Left colon (tissue), 2 donors: ENCODE measurements at regions not wholly inside any gene's neighbourhood (a gene's known extent, or its start where the extent isn't known, plus 50 kb on each side); places are given as distances from the start of the nearest gene placed in this dataset.
"Not testable (repeated sequence)": the region's sequence is repeated elsewhere in the genome, so short reads cannot be mapped to it uniquely, and the experiment has no call there.

Source experiments
- ATAC-seq: fragments of 200-7000 bp; cut with Tn5 transposase; one replicate; pipeline ENCODE4 v1.9.1; 2020; ENCODE audit warnings: mild to moderate bottlenecking, moderate library complexity
- DNase-seq, 2 donors: peaks; one replicate each; pipeline ENCODE4 v3.0.0-alpha.2; 2020
- intact Hi-C, 2 donors: fragments of 100-400 bp; cut with DNase I in 1 of 2; cut with micrococcal nuclease in 1 of 2; formaldehyde crosslinking; loops; one replicate each; pipeline versions ENCODE4 v1.11.2 to v1.14.0; 2022; cut with DNase I, micrococcal nuclease
- donor health status: DM: no; HTN: no; CAD: no.
- donor health status: DM: yes; HTN: yes; CAD: no.

DNA sequence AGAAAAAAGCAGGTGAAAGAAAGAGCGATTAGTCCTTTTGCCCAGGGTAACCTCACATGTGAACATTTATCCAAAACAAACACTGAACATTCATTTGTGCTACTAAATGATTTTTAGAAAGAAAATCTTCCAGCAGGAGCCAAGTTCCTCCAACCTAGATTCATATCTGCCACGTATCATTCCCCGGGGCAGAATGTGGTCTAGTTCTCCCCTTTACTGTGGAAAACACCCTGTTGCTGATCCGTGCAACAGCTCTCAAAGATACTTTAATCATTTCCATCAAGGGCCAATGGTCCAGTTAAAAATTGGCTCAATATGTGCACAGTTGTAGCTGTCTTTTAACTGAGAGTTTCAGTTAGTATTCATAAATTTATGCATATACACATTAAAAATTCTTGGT is 479.1 kb downstream of the ATP23 start:
- DNase-seq, result no peak
- intact Hi-C loops, result no loop called here
- ATAC-seq, result no peak

DNA sequence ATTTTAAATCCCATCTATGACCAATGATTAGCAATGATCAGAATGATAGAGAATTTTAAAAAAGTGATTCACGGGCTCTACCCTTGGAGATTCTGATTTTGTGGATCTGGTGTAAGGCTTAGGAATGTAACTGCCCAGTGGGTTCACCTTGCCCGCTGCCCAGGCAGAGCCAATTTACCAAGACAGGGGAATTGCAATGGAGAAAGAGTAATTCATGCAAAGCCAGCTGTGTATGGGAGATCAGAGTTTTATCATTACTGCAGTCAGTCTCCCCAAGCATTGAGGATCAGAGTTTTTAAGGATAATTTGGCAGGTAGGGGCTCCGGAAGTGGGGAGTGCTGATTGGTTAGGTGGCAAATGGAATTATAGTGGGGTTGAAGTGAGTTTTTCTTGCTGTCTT is 480.6 kb downstream of the ATP23 start:
- intact Hi-C loops, result no loop called here
- ATAC-seq, result no peak

DNA sequence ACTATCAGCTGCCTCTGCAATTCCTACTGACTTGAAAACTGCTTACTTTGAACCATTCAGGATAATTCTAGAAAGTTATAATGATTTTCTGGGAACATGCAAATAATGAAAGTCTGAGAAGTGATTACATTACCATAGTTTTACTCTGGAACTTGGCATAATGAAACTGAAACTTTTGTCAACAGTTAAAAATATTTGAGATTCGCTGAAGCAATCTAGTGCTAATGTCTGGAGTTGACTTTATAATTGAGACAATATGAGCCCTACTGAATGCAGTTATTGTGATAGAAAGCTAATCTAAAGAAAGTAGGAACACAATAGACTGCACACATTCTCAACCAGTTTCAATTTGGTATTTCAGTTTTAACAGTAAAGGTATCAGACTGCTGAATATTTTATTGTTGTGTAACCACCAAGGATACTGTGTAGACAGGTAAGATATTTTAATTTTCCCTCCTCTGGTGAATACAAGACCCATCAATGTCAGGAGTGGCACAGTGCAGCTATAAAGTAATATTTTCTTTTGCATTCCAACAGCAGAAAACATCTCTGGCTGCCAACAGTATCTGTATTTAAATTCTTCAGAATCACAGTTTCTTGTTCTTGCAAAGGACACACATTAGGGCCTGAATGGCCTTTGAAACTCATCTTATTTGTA is 483.5 kb downstream of the ATP23 start:
- intact Hi-C loops, result no loop called here
- DNase-seq (no peak), ATAC-seq (no peak)

More for the DNA sequence above, 480.6 kb downstream of the ATP23 start:
- DNase-seq, result no peak

DNA sequence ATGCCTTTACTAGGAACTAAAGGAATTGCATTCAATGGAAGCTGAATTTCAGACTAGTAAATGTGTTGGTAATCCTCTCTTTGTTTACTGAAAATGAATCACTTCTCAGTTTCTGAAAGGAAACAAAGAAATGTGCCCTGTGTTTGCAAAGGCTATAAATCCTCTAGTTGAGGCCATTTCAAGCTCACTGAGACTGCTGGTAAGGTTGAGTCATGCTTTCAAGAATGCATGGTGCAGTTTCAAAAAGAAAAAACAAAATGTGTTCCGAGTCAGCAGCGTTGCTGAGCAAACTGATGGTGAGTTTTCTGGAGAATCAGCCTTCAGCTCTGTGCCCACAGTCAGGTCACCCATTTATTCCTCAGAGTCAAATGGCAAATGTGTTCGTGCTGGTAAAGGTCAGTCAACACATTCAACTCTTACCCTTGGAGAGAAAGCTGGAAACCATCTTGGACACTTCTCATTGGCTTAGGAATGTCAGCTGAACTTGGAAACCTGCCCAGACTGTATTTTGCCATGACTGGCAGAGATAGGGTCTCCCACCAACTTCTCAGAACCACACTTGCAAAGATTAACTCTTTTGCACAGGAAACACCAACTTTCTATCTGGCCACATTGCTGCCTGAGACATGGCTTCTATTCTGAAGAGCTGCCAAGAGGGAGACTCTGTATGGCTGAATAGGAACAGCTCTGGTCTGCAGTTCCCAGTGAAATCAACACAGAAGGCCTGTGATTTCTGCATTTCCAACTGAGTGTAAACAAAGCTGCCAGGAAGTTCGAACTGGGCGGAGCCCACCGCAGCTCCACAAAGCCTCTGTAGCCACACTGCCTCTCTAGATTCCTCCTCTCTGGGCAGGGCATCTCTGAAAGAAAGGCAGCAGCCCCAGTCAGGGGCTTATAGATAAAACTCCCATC is 484.4 kb downstream of the ATP23 start:
- ATAC-seq, result peak; percentile 82

DNA sequence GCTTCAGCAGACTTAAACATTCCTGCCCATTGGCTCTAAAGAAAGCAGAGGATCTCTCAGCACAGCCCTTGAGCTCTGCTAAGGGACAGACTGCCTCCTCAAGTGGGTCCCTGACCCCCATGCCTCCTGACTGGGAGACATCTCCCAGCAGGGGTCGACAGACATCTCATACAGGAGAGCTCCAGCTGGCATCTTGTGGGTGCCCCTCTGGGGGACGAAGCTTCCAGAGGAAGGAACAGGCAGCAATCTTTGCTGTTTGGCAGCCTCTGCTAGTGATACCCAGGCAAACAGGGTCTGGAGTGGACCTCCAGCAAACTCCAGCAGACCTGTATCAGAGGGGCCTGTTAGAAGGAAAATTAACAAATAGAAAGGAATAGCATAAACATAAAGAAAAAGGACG is 485.1 kb downstream of the ATP23 start:
- ATAC-seq, intact Hi-C loops, DNase-seq: not testable (repeated sequence)

More for the DNA sequence above, 484.4 kb downstream of the ATP23 start:
- intact Hi-C loops, result no loop called here
- peak; percentile 39 to 49 for DNase-seq

DNA sequence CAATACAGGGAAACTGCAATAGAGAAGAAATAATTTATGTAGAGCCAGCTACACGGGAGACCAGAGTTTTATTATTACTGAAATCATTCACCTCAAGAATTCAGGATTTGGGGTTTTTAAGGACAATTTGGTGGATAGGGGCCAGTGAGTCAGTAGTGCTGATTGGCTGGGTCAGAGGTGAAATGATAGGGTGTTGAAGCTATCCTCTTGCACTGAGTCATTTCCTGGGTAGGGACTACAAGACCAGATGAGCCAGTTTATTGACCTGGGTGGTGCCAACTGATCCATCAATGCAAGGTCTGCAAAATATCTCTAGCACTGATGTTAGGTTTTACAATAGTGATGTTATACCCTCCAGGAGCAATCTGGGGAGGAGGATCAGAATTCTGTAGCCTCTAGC is 486.3 kb downstream of the LRIG3 start:
- no peak for ATAC-seq
- no peak for DNase-seq
- intact Hi-C loops, result no loop called here

DNA sequence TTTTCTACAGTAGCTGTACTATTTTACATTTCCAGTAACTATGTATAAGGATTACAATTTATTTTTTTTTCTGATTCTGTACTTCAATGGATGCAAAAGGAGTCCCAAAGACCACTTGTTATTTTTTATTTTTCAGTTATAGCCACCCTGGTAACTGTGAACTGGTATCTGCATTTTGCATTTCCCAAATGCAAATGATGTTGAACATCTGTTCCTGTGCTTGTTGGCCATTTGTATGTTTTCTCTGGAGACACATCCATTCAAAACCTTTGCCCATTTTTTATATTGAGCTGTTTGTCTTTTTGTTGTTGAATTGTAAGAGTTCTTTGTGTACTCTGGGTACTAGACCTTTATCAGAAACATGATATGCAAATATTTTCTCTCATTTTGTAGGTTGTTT is 485.6 kb downstream of the LRIG3 start:
- ATAC-seq, result no peak
- no peak for DNase-seq
- intact Hi-C loops, result no loop called here

DNA sequence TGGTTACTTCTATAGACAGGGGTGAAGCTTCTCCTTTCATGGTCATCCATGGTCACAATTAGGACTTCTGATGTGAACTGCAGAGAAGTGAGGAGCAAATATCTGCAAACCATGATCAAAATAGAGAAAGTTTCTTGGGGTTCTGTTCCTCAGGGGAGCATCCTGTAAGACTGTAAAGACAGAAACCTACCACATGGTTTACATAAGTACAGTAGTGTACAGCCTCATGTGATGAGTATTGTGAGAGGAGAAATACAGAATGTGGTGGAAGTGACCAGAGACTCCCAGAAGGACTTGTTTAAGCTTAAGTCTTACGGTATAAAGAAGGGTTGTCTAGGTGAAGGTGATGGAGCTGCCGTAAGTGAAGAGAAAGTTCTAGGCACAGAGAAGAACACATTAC is 484.7 kb downstream of the LRIG3 start:
- ATAC-seq (no peak), DNase-seq (no peak)
- intact Hi-C loops, result no loop called here

DNA sequence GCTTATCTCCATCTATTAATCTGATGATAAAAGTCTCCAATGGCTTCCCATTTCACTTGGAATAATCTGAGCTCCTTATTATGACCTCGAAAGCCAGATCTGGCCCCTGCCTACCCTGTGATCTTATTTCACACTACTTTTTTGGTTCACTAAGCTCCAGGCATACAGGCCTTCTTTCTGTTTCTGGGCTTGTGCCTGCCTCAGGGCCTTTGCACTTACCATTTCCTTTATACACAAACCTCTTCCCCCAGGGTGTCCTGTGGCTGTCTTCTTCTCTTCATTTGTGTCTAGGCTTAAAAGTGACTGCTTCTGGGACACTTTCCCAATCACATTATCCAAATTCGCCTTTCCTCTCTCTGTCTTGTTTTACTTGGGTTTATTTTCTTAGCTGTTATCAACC is 478.8 kb downstream of the LRIG3 start:
- intact Hi-C loops, result no loop called here
- DNase-seq (no peak), ATAC-seq (no peak)

DNA sequence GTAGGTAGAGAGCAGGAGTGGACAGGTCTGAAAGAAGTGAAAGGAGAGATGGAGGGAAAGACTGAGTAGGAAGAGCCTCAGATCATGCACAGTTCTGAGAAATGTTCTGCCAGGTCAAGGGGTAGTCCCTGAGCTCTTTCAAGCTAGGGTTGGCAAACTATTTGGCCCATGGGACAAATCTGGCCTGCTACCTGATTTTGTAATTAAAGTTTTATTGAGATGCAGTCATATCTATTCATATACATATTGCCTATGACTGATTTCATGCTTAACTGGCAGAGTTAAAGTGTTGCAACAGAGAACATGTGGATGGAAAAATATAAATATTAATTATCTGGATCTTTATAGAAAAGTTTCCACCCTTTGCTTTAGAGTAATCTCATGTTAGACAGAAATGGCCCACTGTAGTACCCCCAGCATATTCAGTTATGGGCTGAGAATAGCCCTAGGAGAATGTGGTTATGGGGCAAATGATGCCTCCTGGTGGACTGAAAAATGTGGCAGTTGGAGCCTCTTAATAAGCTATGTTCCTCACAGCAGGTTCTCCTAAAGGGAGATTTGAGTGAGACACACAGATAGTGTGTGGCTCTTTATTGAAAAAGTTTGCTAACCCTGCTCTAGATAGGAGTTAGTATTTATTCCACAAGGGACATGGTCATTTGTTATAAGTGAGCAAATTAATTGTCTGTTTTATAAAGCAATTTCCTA is 476.9 kb downstream of the LRIG3 start:
- DNase-seq, result peak in 1 of 2 donors; percentile 7
- intact Hi-C loops, result no loop called here
- peak; percentile 47 for ATAC-seq

DNA sequence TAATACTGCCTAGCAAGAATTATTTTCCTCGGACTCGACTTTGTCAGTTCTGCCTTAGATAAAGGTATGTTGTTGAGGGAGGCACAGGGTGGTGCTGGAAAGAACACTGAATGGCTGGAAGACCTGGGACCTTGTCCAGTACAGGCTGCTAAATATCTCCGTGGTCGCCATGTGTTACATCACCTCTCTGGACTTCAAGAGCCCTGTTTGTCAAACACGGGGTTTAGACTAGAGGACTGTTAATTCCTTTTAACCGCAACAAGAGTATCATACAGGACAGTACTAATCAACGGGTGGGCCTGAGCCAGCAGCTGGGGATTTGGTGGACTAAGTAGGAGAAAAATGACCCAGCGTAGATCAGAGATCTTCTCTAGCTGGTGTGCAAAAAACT is 476.3 kb downstream of the LRIG3 start:
- ATAC-seq, result no peak
- DNase-seq, result peak; percentile 12 to 27
- intact Hi-C loops, result no loop called here

DNA sequence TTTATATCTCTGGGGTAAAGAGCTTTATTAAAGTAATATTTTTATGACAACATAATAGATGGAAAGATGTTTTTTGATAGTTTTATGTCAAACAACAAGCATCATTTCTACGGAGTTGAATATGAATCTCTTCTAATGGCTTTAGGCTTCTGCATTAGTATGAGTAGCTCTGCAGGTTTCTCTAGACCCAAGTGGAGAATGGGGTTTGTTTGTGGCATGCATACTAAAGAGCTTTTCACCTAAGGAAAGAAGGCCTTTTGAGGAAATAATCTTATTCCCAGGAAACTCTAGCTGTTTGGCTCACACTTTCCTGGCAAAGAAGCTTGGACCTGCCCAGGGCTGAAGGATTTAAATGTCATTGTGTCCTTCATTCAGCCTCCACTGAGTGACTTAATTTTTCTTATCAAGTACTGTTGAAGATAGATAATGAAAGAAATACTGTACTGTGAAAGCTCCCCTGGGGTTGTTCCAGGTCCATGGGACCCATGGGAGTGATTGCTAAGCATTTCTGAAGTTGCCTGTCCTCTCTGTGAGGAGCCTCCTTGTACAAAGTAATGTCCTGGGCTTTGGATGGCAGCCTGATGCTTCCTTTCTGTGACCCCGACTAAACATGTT is 469.3 kb downstream of the LRIG3 start:
- DNase-seq (no peak), ATAC-seq (no peak)
- intact Hi-C loops, result no loop called here

DNA sequence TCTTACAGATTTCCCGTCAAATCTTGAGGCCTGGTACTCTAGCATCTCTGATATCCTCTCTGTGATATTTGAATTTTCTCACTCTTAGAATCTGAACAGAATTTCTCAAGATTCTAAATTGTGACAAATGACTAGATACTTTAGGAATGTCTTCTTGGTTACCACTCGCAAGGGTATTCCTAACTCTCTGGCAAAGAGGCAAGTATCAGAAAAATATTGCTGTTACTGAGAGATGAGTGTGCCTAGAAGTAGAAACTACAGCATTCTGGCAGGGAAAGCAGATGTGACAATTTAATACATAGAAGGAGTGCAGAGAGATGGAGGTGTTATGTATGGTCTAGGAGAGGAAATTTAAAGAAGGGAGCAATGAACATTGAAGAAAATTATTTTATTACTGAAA is 467.8 kb downstream of the LRIG3 start:
- DNase-seq, result no peak
- no peak for ATAC-seq
- intact Hi-C loops, result no loop called here

DNA sequence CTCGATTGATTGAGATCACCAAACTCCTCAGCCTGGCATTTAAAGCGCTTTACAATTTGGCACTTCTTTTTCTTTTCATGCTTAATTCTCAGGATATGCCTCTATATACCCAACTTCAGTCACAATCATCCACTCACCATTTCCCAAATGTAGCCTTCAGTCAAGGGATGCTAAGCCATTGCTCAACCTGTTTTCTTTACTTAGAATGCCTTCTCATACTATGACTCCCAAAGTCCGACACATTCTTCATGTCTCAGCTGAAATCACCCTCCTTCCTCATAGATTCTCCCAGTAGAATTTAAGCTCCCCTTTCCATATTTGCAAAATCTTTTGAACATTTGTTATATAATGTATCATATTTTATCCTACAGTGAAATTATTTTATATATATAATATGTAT is 467.0 kb downstream of the LRIG3 start:
- intact Hi-C loops, result no loop called here
- no peak for ATAC-seq
- no peak for DNase-seq

DNA sequence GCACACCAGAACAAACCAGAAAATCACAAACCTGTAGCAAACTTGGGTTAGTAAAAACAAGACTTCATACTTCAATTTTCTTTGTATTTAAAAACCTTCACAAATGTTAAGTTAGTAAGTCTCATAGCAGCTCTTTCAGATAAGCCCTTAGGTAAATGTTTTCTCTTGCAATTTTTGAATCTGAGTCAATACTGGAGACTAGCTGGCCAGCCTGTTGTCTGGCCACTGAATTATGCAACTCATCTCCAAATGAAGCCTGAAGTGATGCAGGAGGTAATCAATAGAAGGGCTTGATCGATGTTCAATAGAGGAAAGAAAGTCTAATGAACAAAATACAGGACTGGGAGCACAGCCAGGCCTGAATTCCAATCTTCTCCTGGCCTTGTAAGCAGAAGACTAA is 465.2 kb downstream of the LRIG3 start:
- DNase-seq (no peak), ATAC-seq (no peak)
- intact Hi-C loops, result no loop called here

DNA sequence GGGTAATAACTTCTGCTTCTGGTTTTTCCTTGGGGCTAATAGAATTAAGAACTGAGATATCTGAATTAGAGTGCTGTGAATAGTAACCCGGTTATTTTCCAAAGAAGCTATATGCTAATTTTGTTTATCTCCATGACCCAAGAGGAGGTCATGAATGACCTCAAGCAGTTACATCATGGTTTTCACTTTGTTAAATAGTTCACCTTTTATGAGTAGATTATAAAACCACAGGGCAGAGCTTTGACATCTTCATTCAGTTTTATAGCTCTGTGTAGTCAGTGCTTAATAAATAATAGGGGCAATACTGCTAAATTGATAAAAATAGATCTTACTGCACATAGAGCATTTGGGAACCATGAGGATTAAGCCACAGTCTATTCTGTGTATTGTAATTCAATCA is 462.2 kb downstream of the LRIG3 start:
- intact Hi-C loops, result no loop called here
- ATAC-seq (no peak), DNase-seq (no peak)

DNA sequence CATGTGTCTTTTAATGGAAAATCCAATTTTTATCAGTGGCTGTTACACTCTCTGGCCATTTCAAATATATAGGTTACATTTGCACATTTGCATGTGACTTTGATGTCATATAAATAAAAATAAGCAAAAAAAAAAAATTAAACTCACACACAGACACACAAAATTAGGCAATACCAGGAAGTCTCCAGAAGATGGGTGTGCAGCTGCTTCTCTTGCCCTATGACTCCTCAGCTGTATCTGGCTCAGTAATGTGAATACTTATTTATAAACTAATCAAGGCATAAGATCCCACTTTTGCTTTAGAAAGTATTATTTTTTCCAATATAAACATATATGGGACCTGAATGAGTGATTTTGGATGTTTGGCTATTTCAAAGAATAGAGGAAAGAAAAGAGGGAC is 461.1 kb downstream of the LRIG3 start:
- intact Hi-C loops, result no loop called here
- ATAC-seq, result no peak
- DNase-seq, result no peak

DNA sequence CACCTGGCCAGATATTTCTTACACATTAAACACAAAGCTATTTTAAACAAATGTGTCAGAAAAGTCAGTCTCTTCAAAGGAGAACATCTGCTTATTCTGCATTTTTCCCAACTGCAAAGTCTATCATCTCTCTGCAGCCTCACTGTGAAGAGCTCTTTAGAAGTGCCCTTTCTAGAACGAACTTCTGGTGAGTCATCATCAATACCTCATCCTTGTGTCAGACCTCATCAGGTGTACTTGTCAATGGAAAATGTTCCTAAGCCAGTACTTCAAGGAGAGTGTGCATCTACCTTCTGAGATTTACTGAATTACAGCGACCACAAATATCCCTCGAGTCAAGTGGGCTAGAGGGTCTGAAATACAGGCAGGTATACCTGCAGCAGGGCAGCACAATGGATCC is 457.3 kb downstream of the LRIG3 start:
- intact Hi-C loops, result no loop called here
- no peak for ATAC-seq
- no peak for DNase-seq

DNA sequence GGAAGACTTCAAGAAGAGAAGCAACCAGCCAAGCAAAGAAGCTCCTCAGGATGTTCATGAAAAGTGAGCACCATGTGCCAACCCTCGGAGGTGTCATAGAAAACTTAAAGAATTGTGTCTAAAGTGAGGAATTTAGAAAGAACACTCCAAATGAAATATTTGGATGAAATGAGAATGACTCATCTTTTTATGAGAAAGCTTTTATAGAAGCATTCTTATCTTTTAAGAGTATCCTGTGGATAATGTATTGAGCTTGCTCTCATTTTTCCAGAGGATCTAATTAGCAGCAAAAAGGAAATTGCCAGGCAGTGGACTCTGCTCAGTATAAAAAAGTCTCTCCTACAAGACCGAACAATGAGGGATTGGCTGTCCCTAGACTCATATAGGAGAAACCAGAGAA is 454.9 kb downstream of the LRIG3 start:
- intact Hi-C loops, result no loop called here
- ATAC-seq, result no peak
- DNase-seq, result no peak
